ENCODE measurements at regions not wholly inside any gene's neighbourhood (a gene's known extent, or its start where the extent isn't known, plus 50 kb on each side); places are given as distances from the start of the nearest gene placed in this dataset.
"Not testable (repeated sequence)": the region's sequence is repeated elsewhere in the genome, so short reads cannot be mapped to it uniquely, and the experiment has no call there.

- Mint-ChIP-seq H3K27ac (ENCODE audit: unreplicated experiment) (no peak overlapping the region), H3K4me3 (ENCODE audit: low read depth, unreplicated experiment) (peak overlapping the region; percentile 24), H3K4me1 (ENCODE audit: low read depth, unreplicated experiment) (peaks cover 9% of the 10 kb centered on the region), H3K36me3 (ENCODE audit: insufficient read depth, unreplicated experiment) (no peaks in the 10 kb centered on the region), H3K27me3 (ENCODE audit: unreplicated experiment) (no peaks in the 10 kb centered on the region), H3K9me3 (ENCODE audit: low read depth, unreplicated experiment) (no peaks in the 10 kb centered on the region)
- BruUV-seq (replicated peaks), result no TSS peak
- CTCF ChIA-PET, result interaction anchor here (0.6 to 1.2 kb wide), 6 partner anchors 40 to 301 kb away, joined by 3 to 9 read pairs (median 6); partner anchors contain the start of gene P2RY1
- TF ChIP-seq, protein P1, sequence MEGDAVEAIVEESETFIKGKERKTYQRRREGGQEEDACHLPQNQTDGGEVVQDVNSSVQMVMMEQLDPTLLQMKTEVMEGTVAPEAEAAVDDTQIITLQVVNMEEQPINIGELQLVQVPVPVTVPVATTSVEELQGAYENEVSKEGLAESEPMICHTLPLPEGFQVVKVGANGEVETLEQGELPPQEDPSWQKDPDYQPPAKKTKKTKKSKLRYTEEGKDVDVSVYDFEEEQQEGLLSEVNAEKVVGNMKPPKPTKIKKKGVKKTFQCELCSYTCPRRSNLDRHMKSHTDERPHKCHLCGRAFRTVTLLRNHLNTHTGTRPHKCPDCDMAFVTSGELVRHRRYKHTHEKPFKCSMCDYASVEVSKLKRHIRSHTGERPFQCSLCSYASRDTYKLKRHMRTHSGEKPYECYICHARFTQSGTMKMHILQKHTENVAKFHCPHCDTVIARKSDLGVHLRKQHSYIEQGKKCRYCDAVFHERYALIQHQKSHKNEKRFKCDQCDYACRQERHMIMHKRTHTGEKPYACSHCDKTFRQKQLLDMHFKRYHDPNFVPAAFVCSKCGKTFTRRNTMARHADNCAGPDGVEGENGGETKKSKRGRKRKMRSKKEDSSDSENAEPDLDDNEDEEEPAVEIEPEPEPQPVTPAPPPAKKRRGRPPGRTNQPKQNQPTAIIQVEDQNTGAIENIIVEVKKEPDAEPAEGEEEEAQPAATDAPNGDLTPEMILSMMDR (IDR thresholded peaks at IDR 0.05; ENCODE audit: unreplicated experiment), result no peak
- peak; percentile 41 for DNase-seq
- intact Hi-C loops (cut with micrococcal nuclease; ENCODE audit: unreplicated experiment), result no loop called here
Observed at GRCh38 chr3:152650177-152650576, 184.8 kb upstream of the P2RY1 start.

DNA sequence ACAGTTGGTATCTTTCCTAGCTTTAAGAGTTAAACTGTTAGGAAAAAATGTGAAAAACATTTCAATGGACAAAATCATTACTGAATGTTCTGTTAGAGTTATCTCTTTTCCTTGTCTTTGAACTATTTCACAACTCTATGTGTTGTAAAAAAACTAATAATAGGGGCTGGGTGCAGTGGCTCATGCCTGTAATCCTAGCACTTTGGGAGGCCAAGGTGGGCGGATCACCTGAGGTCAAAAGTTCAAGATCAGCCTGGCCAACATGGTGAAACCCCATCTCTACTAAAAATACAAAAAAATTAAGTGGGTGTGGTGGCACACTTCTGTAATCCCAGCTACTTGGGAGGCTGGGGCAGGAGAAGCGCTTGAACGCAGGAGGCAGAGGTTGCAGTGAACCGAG, 184.0 kb upstream of the P2RY1 start:
- H3K27ac Mint-ChIP-seq (ENCODE audit: unreplicated experiment); H3K4me1 Mint-ChIP-seq (ENCODE audit: low read depth, unreplicated experiment); H3K4me3 Mint-ChIP-seq (ENCODE audit: low read depth, unreplicated experiment); BruUV-seq (replicated peaks); intact Hi-C loops (cut with micrococcal nuclease; ENCODE audit: unreplicated experiment); DNase-seq; H3K36me3 Mint-ChIP-seq (ENCODE audit: insufficient read depth, unreplicated experiment); H3K27me3 Mint-ChIP-seq (ENCODE audit: unreplicated experiment); H3K9me3 Mint-ChIP-seq (ENCODE audit: low read depth, unreplicated experiment): not testable (repeated sequence)
- CTCF ChIA-PET, result interaction anchor here (1.2 kb wide), 2 partner anchors 41 to 144 kb away, joined by 4 to 8 read pairs; no protein-coding TSS in a partner anchor

DNA sequence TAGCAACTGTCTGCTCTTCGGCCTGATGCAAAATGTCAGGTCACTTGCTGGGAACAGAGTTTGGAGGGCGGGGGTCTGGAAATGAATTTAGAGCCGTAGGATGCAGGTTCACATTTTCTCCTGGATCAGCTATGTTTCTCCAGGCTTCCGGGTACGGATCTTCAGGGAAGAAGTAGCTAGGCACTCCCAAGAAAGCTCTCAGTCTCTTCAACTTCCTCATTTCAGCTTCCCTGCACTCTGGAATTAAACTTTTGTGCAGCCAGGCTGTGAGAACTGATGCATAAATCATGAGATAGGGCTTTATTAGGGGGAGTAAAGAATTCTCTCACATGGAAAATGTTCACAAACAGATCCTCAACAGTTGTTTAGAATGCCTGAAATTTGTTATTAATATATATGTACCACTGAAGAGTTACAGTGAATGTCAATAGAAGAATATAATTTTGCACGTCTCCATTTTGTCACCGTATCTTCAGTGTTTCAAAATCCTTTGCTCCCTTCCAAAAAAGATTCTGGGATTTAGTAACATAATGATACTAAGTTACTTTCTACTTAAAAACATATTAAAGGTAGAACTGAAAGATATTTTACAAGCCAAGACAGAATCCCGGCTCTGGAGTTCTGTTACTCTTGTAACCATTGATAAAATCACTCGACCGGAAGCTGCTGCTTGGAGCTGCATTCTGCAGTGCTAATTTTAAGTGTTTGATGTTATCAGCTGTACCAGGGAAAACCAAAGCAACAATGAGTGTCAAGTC, 178.5 kb upstream of the P2RY1 start:
- Mint-ChIP-seq H3K27ac (ENCODE audit: unreplicated experiment) (no peak overlapping the region), H3K4me3 (ENCODE audit: low read depth, unreplicated experiment) (no peak overlapping the region), H3K9me3 (ENCODE audit: low read depth, unreplicated experiment) (peaks cover 5% of the 10 kb centered on the region), H3K4me1 (ENCODE audit: low read depth, unreplicated experiment) (no peaks in the 10 kb centered on the region), H3K27me3 (ENCODE audit: unreplicated experiment) (no peaks in the 10 kb centered on the region), H3K36me3 (ENCODE audit: insufficient read depth, unreplicated experiment) (no peaks in the 10 kb centered on the region)
- intact Hi-C loops (cut with micrococcal nuclease; ENCODE audit: unreplicated experiment), result no loop called here
- BruUV-seq (replicated peaks), result no TSS peak
- TF ChIP-seq, protein P1 (IDR thresholded peaks at IDR 0.05; ENCODE audit: unreplicated experiment), result no peak
- CTCF ChIA-PET, result no interaction called here
- no peak for DNase-seq

DNA sequence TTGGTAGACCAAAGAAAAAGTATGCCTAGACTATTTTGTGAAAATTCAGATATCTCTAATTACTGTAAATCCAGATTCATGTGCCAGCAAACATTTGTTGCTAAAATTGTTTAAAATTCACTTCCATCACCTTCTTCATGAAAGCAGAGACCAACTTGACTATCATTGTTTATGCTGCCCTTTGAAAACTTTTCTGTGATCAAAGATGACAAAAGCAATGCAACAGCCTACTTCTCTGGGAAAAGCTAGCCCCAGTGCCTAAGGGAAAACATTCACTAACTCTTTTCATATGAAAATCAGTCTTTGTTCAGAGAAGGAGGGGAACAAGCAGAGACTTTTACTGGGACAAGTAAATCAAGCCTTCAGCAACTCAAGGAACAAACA, 178.0 kb upstream of the P2RY1 start:
- CTCF ChIA-PET, result no interaction called here
- no peak for DNase-seq
- BruUV-seq (replicated peaks), result no TSS peak
- no peaks in the 10 kb centered on the region for H3K27me3 Mint-ChIP-seq (ENCODE audit: unreplicated experiment)
- H3K9me3 Mint-ChIP-seq (ENCODE audit: low read depth, unreplicated experiment), result peaks cover 6% of the 10 kb centered on the region
- H3K27ac Mint-ChIP-seq (ENCODE audit: unreplicated experiment), result no peak overlapping the region
- intact Hi-C loops (cut with micrococcal nuclease; ENCODE audit: unreplicated experiment), result no loop called here
- TF ChIP-seq, protein P1 (IDR thresholded peaks at IDR 0.05; ENCODE audit: unreplicated experiment), result no peak
- no peak overlapping the region for H3K4me3 Mint-ChIP-seq (ENCODE audit: low read depth, unreplicated experiment)
- H3K4me1 Mint-ChIP-seq (ENCODE audit: low read depth, unreplicated experiment), result no peaks in the 10 kb centered on the region
- no peaks in the 10 kb centered on the region for H3K36me3 Mint-ChIP-seq (ENCODE audit: insufficient read depth, unreplicated experiment)

Data from Calu3 (cell line).